ENCODE measurements at regions not wholly inside any gene's neighbourhood (a gene's known extent, or its start where the extent isn't known, plus 50 kb on each side); places are given as distances from the start of the nearest gene placed in this dataset.
A peak's percentile ranks its signal among the peaks of the same experiment; 100 is the strongest.

GRCh38 chr12:58533652-58534051 is 386.7 kb downstream of the LRIG3 start:
- TF ChIP-seq CTCF (IDR thresholded peaks at IDR 0.05; ENCODE audit: low read depth, low read length), result no peak
- POLR2A ChIA-PET, result no interaction called here
- CTCF ChIA-PET, result interaction anchor here (0.8 to 2.0 kb wide), 2 partner anchors 171 to 580 kb away, joined by 3 to 5 read pairs; no protein-coding TSS in a partner anchor
- H3K4me3 ChIP-seq (ENCODE audit: low read depth, low read length), result no peak overlapping the region
- no peaks in the 10 kb centered on the region for H3K9me3 ChIP-seq (ENCODE audit: control insufficient read depth, insufficient read depth, low read length)
- no peaks in the 10 kb centered on the region for H3K27me3 ChIP-seq (ENCODE audit: control insufficient read depth, insufficient read depth, low read length)
- DNase-seq (ENCODE audit: low read depth, low spot score), result no peak
- H3K27ac ChIP-seq (ENCODE audit: low read depth, low read length), result no peak overlapping the region

- no peaks in the 10 kb centered on the region for H3K9me3 ChIP-seq (ENCODE audit: control insufficient read depth, insufficient read depth, low read length)
- no peak for TF ChIP-seq CTCF (IDR thresholded peaks at IDR 0.05; ENCODE audit: low read depth, low read length)
- H3K27ac ChIP-seq (ENCODE audit: low read depth, low read length), result no peak overlapping the region
- CTCF ChIA-PET, result interaction anchor here (0.8 to 2.0 kb wide), 4 partner anchors 52 to 554 kb away, joined by 3 to 7 read pairs (median 4); no protein-coding TSS in a partner anchor
- POLR2A ChIA-PET, result interaction anchor here (1.3 kb wide), 1 partner anchor 112 kb away, joined by 6 read pairs; no protein-coding TSS in a partner anchor
- peak; percentile 76 for DNase-seq (ENCODE audit: low read depth, low spot score)
- H3K4me3 ChIP-seq (ENCODE audit: low read depth, low read length), result no peak overlapping the region
- H3K27me3 ChIP-seq (ENCODE audit: control insufficient read depth, insufficient read depth, low read length), result no peaks in the 10 kb centered on the region
Measured at GRCh38 chr12:58537278-58537677, 383.0 kb downstream of the LRIG3 start.

DNA sequence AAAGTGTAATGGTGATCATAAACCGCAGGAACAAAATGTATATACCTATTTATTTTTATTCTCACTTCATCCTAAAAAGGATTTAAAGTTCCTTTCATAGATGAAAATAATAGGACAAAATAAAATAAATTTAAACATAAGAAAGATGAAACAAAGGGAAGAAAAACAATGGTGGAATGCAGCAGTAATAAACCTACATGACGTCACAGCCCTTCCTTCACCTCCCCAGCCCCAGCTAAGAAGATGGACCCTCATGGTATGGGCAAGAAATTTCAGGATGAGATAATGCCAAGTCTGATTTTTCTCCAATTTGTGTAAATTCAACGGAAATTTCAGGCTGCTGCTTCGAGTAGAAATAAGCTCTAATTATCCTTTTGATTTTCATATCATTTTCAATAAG is 381.0 kb downstream of the LRIG3 start:
- no peak for DNase-seq (ENCODE audit: low read depth, low spot score)
- Histone ChIP-seq H3K27ac (ENCODE audit: low read depth, low read length) (no peak overlapping the region), H3K4me3 (ENCODE audit: low read depth, low read length) (no peak overlapping the region), H3K27me3 (ENCODE audit: control insufficient read depth, insufficient read depth, low read length) (no peaks in the 10 kb centered on the region), H3K9me3 (ENCODE audit: control insufficient read depth, insufficient read depth, low read length) (peaks cover 3% of the 10 kb centered on the region; the same call in 1 of the 2 replicates)
- CTCF ChIA-PET, result interaction anchor here (0.9 to 4.1 kb wide), 21 partner anchors 13 to 631 kb away, joined by 3 to 69 read pairs (median 8); partner anchors contain the start of gene LRIG3
- POLR2A ChIA-PET, result interaction anchor here (1.0 to 2.5 kb wide), 4 partner anchors 8 to 380 kb away, joined by 3 to 10 read pairs (median 3); no protein-coding TSS in a partner anchor
- TF ChIP-seq CTCF (IDR thresholded peaks at IDR 0.05; ENCODE audit: low read depth, low read length), result no peak

DNA sequence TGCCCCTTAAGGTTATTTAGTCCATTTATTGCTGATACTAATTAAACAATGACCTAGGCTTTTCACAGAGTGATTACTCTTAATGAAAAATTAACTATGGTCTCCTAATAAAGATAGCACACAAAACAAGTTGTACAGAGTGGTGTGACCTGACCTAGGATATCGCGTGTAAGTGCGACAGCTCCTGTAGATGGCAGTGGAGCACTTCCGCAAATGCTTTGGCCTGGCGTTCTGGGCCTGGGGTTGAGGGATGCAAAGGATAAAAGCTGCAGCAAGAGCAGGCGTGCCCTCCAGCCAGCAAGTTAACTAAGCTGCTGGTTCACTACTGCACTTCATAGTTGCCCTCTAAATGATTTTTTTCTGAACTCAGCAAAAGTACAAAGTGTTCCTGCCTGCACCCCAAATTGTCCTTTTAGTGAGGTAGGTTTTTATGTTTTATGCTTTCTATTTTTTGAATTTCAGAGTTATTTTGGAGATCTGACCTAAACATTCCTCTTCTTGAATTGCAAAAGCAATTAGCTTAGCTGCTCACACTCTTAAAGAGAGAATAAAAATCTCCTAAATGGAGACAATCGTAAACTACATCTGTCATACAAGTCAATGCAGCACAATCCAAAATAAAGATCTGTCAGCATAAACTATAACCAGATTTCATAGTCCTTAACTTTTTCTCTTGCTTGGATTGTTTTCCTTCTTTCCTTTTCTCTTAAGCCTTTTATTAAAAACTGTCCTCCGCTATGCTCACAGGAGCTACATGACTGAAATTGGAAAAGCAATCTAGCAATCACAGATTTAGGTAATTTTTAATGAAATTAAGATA is 379.6 kb downstream of the LRIG3 start:
- no peak overlapping the region for H3K27ac ChIP-seq (ENCODE audit: low read depth, low read length)
- H3K4me3 ChIP-seq (ENCODE audit: low read depth, low read length), result no peak overlapping the region
- H3K27me3 ChIP-seq (ENCODE audit: control insufficient read depth, insufficient read depth, low read length), result no peaks in the 10 kb centered on the region
- peak; percentile 94 for TF ChIP-seq CTCF (IDR thresholded peaks at IDR 0.05; ENCODE audit: low read depth, low read length)
- peaks cover 3% of the 10 kb centered on the region; the same call in 1 of the 2 replicates for H3K9me3 ChIP-seq (ENCODE audit: control insufficient read depth, insufficient read depth, low read length)
- ChIA-PET POLR2A (interaction anchor here (0.7 to 2.5 kb wide), 7 partner anchors 10 to 547 kb away, joined by 3 to 10 read pairs (median 3); no protein-coding TSS in a partner anchor), CTCF (interaction anchor here (0.6 to 4.1 kb wide), 85 partner anchors 8 to 632 kb away, joined by 3 to 69 read pairs (median 4); partner anchors contain the start of gene LRIG3)
- peak; percentile 85 for DNase-seq (ENCODE audit: low read depth, low spot score)
